ENCODE measurements at regions not wholly inside any gene's neighbourhood (a gene's known extent, or its start where the extent isn't known, plus 50 kb on each side); places are given as distances from the start of the nearest gene placed in this dataset.

GRCh38 chr3:10555263-10555662 is 49.9 kb upstream of the ATP2B2 start:
- no peak for DNase-seq
- intact Hi-C loops (cut with DNase I): no loop called here

DNA sequence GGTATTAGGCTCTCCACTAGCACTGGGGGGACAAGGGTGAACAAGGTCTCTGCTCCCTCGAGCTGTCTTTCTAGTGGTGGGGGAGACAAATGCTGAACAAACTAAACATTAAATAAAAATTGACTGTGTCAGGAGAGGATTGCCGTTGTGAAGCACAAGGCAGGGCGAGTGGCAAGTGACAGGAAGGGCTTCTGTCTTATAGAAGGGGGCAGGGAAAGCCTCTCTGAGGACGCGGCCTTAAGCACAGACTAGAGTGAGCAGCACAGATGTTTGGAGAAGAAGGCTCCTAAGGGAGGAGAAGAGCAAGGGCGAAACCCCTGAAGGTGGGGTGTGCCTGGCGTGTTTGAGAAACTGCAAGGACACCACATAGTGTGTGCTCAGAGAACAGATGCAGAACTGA is 50.9 kb upstream of the ATP2B2 start:
- intact Hi-C loops (cut with DNase I): no loop called here

DNA sequence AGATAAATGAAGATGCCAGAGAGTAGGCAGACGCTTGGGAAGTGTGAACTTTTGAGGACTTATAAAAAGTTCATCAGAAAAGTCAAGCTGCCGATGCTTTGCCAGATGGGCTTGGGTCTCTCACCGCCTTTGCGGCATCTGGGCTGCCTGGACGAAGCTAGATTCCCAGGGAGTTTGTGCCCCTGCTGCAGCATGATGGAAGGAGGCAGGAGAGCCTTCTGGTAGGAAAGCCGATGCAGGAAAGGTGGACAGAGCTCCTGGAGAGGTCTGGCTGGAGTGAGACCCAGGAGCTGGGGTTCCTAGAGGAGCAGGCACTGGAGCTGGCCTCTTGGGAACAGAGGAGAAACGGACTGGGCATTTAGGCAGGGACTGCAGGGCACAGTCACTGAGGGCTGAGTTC is 51.9 kb upstream of the ATP2B2 start:
- no peak for DNase-seq
- intact Hi-C loops (cut with DNase I): no loop called here

More for the DNA sequence above, 50.9 kb upstream of the ATP2B2 start:
- no peak for DNase-seq

DNA sequence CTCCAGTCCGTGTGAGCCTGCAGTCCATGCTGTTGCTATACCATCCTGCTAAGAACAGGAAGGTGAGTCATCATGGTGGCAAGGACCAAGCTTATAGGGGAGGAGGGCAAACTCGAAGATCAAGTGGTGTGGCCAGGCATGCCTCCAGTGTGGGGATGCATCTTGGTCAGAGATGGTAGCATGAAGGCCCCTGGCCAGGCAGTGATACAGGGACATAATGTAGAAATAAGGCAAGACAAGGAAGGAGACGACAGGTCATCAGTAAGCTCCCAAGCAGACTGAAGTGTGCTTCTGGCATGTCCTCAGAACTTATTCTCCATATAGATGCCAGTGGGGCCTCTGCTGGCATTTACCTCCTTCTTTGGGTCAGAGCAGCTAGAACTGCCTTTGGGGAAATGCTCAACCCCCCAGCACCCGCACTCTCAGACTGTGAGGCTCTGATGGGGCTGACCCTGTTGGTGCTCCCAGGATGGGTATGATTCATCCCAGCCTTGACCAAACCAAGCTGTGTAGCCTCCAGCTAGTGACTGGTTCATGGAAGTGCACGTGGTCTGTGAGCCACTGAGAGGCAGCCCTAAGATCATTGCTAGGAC is 52.5 kb upstream of the ATP2B2 start:
- DNase-seq: no peak
- intact Hi-C loops (cut with DNase I): no loop called here

DNA sequence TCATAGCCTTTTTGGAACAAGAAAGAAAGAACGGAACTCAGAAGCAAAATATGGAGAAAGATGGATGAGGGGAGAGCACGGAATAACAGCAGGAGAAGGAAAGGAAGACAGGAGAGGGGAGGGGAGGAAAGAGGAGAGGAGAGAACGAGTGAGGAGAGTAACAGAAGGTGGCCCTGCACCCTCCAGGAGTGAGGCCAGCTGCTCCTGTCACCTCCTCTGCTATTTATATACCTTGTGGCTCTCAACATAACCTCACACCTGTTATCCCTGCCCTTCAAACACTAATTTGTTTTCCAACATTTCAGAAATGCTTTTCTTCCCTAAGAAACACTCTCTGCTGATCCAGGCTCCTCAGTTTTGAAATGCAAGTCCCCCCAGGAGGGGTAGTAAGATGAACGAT is 53.4 kb upstream of the ATP2B2 start:
- intact Hi-C loops (cut with DNase I): no loop called here
- no peak for DNase-seq

- intact Hi-C loops (cut with DNase I): no loop called here
- no peak for DNase-seq
Measured at GRCh38 chr3:10560060-10560861, 54.9 kb upstream of the ATP2B2 start.

DNA sequence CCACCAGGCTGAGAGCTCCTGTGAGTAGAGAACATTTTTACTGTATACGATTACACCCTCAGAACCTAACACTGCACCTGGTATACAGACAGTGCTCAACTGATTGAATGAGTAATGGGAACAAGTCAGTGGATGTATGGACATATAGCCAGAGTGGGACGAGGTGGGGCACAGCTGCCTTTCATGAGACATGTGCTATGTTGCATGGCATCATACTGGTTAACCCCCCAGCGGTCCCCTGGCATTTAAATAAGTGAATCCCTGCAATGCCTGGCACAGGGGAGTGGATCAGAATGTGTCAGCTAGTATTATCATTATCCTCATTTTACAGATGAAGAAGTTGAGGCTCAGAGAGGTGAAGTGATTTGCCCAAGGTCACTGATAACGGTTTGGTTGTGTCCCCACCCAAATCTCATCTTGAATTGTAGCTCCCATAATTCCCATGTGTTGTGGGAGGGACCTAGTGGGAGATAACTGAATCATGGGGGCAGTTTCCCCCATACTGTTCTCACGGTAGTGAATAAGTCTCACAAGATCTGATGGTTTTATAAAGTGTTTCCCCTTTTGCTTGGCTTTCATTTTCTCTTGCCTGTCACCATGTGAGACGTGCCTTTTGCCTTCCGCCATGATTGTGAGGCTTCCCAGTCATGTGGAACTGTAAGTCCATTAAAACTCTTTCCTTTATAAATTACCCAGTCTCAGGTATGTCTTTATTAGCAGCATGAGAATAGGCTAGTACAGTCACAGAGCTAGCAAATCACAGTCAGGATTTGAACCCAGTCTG is 56.0 kb upstream of the ATP2B2 start:
- intact Hi-C loops (cut with DNase I): no loop called here
- DNase-seq: no peak

DNA sequence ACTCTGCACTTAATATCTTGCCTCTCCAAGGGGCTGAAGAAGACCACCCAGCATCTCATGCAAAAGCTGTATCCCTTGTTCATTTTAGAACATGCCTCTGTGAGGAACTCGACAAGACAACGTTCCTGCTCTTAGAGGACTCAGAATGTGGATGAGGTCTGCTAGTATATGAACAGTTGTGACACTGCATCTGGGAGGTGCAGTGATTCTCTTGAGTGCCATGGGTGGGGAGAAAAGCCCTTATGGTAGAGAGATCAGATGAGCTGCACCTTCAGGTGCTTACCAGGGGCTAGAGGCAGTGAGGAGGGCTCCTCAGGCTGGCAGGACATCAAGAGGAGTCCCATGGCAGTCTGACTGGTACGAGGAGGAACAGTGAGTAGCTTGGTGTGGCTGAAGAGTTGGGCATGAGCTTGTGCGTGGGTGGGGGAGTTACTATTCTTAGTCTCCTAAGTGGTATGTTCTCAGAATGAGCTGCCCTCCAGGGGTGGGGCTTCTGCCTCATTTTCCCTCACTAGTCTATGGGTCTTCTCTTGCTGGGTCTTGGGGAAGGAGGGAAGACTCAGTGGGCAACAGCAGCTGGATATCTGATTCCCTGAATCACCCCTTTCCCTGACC is 56.7 kb upstream of the ATP2B2 start:
- intact Hi-C loops (cut with DNase I): no loop called here
- peak in 1 of 10 donors; percentile 47 for DNase-seq

- DNase-seq: peak in 1 of 10 donors; percentile 55
Measured at GRCh38 chr3:10563396-10563795, 58.0 kb upstream of the ATP2B2 start.

DNA sequence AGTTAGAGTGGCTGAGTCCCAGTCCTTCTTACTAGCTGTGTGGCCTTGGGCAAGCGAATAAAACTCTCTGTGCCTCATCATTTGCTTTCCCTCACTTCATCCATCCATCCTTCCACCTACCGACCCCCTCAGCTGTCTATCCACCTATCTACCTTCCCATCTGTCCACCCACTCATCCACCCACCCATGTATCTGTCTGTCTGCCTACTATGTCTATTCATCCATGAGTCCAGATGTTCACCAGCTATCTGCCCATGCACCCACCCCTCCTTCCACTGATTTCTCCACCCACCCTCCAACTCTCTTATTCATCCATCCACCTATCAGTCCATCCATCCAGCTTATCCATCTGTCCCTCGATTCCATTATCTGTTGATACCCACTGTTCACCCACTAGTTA is 60.4 kb upstream of the ATP2B2 start:
- intact Hi-C loops (cut with DNase I): no loop called here
- peak in 1 of 10 donors; percentile 12 for DNase-seq

More at GRCh38 chr3:10563396-10563795, 58.0 kb upstream of the ATP2B2 start:
- intact Hi-C loops (cut with DNase I): no loop called here

- DNase-seq: no peak
- intact Hi-C loops (cut with DNase I): no loop called here
Measured at GRCh38 chr3:10566451-10566850, 61.1 kb upstream of the ATP2B2 start.

DNA sequence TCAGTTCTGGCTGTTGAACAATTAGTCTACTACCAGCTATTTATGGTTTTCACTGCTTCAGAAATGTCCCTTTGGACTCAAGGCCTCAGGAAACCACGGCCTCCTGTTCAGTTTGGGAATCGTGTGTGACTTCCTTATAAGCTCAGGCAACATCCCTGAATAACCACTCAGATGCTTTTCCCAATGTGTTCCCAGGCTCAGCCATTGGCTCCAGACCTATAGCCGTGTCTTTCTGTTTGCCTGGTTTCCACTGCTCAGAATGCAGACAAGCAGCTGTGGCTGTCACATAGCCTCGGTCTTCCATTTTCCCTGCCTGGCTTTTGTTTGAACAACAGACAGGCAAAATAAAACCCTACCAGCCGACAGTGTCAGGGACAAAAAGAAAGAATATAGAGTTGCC is 63.2 kb upstream of the ATP2B2 start:
- peak in 1 of 10 donors; percentile 83 for DNase-seq
- intact Hi-C loops (cut with DNase I): no loop called here

DNA sequence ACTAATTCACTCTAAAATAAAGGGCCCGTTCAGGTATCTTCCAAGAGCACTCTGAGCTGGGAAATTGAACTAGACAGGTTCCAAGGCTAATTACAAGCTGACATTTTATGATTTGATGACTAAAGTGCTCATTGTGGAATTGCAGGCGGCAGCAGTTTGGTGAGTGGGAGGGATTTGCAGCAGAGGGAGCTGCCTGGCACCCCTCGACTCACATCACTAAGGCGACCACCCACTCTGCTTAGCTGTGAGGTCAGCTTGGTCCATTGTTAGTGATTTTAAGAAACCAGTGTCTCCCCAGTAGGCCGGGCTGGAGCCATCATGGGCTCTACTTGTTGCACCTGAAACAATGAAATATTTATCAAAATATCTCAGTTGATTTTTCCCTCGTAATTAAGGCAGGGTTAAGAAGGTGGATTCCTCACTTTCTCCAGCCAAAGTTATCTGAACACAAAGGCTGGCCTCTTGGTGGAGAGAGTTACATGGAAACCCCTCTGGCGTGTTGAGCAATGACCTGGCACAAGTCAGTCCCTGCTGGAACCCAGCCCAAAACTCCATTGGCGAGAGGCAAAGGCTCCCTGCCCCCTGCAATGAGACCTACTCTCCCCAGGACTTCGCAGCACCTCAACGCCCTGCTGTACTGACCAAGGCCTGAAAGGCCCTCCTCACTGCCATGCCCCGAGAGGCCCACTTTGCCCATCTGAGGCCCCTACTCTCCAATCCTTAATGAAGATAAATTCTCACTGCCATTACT is 65.0 kb upstream of the ATP2B2 start:
- intact Hi-C loops (cut with DNase I): no loop called here
- peak in 2 of 10 donors; percentile 44 to 84 for DNase-seq

DNA sequence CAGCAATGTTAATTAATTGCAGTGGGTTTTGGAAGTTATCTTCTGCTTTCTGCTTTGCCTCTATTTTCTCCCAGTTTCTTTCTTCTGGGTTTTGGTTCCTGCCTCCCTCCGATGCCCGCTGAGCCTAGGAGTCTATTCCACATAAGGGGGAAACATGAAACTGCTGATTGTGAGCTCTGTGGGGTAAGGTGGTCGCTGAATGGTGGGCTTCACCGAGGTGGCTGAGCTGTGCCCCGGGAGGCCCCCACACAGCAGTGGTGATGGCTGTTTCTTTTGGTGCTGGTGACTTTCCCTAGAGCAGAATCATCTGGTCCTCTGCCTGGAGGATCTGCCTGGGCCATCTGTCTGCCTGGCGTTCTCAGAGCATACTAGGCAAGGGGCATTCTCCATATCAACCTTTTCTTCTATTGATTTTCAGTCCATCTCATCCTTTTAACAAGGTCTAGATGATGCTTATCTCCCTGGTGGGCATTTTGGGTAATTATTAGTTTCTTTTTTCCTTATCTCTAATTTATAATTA is 68.8 kb upstream of the ATP2B2 start:
- intact Hi-C loops (cut with DNase I): no loop called here

DNA sequence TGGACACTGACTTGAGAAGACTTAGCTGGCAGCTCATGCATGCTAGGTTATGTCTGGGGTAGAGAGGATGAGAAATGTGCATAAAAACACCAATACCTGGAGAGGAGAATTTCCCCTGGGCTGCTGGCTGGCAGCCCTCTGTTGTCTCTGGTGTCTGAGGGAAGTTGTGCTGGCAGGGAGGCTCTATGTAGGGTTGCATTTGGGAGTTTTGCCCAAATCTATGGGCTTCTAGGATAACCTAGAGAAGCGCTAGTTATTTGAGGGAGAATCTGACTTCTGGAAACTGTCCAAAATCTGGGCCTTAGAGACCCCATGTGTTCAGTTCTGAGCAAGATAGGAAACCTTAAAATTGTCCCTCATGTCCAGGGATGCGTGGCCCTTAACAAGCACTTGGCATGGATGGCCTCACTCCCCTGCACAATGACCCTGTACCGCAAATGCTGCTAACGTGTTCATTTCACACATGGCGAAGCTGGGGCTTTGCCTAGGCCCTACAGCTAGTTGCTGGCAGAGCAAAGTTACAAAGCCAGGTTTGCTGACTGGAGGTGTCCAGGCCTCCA is 70.3 kb upstream of the ATP2B2 start:
- DNase-seq: peak in 1 of 10 donors; percentile 77
- intact Hi-C loops (cut with DNase I): no loop called here

More for the DNA sequence above, 68.8 kb upstream of the ATP2B2 start:
- DNase-seq: peak in 1 of 10 donors; percentile 71

DNA sequence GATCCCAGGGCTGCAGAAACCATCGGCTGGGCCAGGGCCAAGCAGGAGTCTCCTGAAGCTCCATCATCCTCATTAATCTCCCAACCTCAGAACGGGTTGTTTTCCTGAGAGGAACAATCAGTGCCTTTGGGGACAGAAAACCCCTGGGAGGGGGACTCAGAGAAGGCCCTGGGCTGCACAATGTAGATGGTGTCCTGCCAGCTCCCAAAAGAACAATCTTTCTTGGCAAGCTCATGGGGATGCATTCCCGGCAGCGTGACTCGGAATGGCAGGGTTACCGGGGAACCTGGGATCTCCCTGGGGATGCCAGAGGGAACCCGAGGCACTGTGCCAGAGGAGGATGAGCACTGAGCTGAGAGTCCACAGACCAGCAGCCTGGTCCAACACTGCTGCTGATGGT is 72.1 kb upstream of the ATP2B2 start:
- peak in 3 of 10 donors; percentile 29 to 86 (median 84) for DNase-seq
- intact Hi-C loops (cut with DNase I): no loop called here

GRCh38 chr3:10580426-10580825 is 75.0 kb upstream of the ATP2B2 start:
- intact Hi-C loops (cut with DNase I): no loop called here
- DNase-seq: peak in 3 of 10 donors; percentile 83 to 89 (median 87)

GRCh38 chr3:10581251-10581650 is 75.9 kb upstream of the ATP2B2 start:
- DNase-seq: peak in 7 of 10 donors; percentile 41 to 91 (median 65)
- intact Hi-C loops (cut with DNase I): no loop called here

DNA sequence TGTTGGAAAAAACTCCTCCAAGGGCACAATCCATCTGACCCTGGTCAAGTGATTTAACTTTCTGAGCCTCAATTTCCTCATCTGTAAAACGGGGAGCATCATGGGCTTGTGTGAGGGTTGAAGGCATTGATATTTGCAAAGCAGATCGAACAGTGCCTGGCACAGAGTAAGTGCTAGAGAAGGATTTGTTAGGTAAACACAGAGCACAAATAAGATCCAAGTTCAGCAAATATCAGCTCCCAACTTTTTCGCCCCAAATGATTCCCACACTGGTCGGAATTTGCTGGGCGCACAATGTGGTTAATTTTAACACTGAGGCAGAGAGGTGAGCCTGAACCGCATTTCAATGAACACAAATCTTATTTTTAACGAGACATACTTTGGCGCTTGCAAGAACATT is 76.3 kb upstream of the ATP2B2 start:
- DNase-seq: no peak
- intact Hi-C loops (cut with DNase I): no loop called here

GRCh38 chr3:10582733-10583132 is 77.3 kb upstream of the ATP2B2 start:
- peak in 1 of 10 donors; percentile 55 for DNase-seq
- intact Hi-C loops (cut with DNase I): no loop called here
